ENCODE measurements at regions not wholly inside any gene's neighbourhood (a gene's known extent, or its start where the extent isn't known, plus 50 kb on each side); places are given as distances from the start of the nearest gene placed in this dataset.

DNA sequence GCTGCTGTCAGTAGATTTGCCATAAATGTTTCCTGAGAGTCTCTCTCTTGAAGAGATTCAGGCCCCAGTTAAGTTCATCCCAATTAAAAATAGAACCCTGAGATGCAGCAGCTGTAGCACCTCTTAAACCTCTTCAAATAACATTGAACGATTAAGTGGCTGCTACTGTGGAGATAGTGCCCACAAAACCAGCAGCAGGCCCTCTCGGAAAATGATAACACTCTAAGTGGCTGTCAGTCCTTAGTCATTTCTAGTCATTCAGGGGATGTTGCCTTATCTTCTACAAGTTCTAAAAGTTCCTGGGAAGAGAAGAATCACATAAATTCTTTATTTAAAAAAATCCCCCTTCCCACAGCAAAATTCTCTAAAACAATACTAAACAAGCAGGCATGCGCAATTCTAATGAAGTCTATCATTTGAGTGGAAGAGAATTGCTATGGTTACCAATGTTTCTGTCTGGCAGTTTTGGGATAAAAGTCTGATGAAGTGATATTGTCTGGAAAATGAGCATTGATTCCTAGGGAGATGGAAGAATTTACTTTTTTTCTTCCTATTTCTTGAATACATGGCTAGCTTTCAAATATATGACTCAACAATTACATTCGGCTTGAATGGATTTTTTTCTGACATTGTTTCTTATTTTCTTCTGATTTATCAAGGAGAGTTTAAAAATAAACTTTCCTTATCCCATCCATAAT is 131.9 kb downstream of the TRMT11 start:
- no peaks in the 10 kb centered on the region for H3K79me2 ChIP-seq (ENCODE audit: insufficient read depth, low read length)
- no peaks in the 10 kb centered on the region for H3K9me3 ChIP-seq (ENCODE audit: low read length)
- H4K20me1 ChIP-seq (ENCODE audit: insufficient read depth, low read length): no peaks in the 10 kb centered on the region
- H2AFZ ChIP-seq (ENCODE audit: low read length): no peak overlapping the region
- H3K27ac ChIP-seq (ENCODE audit: low read depth, low read length, poor library complexity, severe bottlenecking): no peak overlapping the region
- H3K4me2 ChIP-seq (ENCODE audit: low read length): no peak overlapping the region
- no peaks in the 10 kb centered on the region for H3K9me2 ChIP-seq (ENCODE audit: low read depth, low read length)
- no peak overlapping the region for H3K9ac ChIP-seq (ENCODE audit: low read length)
- H3K4me1 ChIP-seq (ENCODE audit: insufficient read depth, low read length, severe bottlenecking): no peaks in the 10 kb centered on the region
- no peaks in the 10 kb centered on the region for H3F3A ChIP-seq (ENCODE audit: insufficient read depth, low read length)
- no peak for TF ChIP-seq EZH2 (IDR thresholded peaks at IDR 0.05; ENCODE audit: borderline replicate concordance, low read length)
- TF ChIP-seq, protein P1, sequence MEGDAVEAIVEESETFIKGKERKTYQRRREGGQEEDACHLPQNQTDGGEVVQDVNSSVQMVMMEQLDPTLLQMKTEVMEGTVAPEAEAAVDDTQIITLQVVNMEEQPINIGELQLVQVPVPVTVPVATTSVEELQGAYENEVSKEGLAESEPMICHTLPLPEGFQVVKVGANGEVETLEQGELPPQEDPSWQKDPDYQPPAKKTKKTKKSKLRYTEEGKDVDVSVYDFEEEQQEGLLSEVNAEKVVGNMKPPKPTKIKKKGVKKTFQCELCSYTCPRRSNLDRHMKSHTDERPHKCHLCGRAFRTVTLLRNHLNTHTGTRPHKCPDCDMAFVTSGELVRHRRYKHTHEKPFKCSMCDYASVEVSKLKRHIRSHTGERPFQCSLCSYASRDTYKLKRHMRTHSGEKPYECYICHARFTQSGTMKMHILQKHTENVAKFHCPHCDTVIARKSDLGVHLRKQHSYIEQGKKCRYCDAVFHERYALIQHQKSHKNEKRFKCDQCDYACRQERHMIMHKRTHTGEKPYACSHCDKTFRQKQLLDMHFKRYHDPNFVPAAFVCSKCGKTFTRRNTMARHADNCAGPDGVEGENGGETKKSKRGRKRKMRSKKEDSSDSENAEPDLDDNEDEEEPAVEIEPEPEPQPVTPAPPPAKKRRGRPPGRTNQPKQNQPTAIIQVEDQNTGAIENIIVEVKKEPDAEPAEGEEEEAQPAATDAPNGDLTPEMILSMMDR (IDR thresholded peaks at IDR 0.05; ENCODE audit: low read length): no peak
- no peaks in the 10 kb centered on the region for H3K27me3 ChIP-seq (ENCODE audit: insufficient read depth, low read length)
- no peak overlapping the region for H3K4me3 ChIP-seq (ENCODE audit: low read depth, low read length, poor library complexity, severe bottlenecking)
- no peaks in the 10 kb centered on the region for H3K36me3 ChIP-seq (ENCODE audit: insufficient read depth, low read length)

DNA sequence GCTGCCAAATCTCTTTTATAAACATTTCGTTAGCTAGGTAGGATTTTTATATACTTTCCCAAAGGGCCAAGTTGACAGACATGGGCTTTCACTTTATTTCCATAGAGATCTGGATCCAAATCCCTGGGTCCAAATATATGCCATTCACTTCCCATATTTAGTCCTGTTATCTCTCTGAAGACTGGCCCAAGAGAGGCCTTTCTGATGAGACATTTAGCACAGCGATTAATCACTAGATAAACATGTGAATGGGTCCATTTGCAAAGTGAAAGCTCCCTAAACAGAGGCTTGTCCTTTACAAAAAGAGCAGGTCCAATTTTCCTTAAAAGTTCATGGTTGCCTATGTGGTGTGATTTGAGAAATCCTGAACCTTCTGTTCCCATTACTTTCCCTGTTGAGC is 132.6 kb downstream of the TRMT11 start:
- Histone ChIP-seq H3K4me2 (ENCODE audit: low read length) (no peak overlapping the region), H4K20me1 (ENCODE audit: insufficient read depth, low read length) (no peaks in the 10 kb centered on the region), H3K9me2 (ENCODE audit: low read depth, low read length) (no peaks in the 10 kb centered on the region), H3K36me3 (ENCODE audit: insufficient read depth, low read length) (no peaks in the 10 kb centered on the region), H3K4me1 (ENCODE audit: insufficient read depth, low read length, severe bottlenecking) (no peaks in the 10 kb centered on the region), H3K27me3 (ENCODE audit: insufficient read depth, low read length) (no peaks in the 10 kb centered on the region), H3F3A (ENCODE audit: insufficient read depth, low read length) (no peaks in the 10 kb centered on the region), H2AFZ (ENCODE audit: low read length) (no peak overlapping the region), H3K27ac (ENCODE audit: low read depth, low read length, poor library complexity, severe bottlenecking) (no peak overlapping the region), H3K79me2 (ENCODE audit: insufficient read depth, low read length) (no peaks in the 10 kb centered on the region), H3K9ac (ENCODE audit: low read length) (no peak overlapping the region), H3K4me3 (ENCODE audit: low read depth, low read length, poor library complexity, severe bottlenecking) (no peak overlapping the region), H3K9me3 (ENCODE audit: low read length) (no peaks in the 10 kb centered on the region)
- TF ChIP-seq, protein P1 (IDR thresholded peaks at IDR 0.05; ENCODE audit: low read length): no peak
- no peak for TF ChIP-seq EZH2 (IDR thresholded peaks at IDR 0.05; ENCODE audit: borderline replicate concordance, low read length)

- TF ChIP-seq, protein P1 (IDR thresholded peaks at IDR 0.05; ENCODE audit: low read length): no peak
- TF ChIP-seq EZH2 (IDR thresholded peaks at IDR 0.05; ENCODE audit: borderline replicate concordance, low read length): no peak
- Histone ChIP-seq H3K27ac (ENCODE audit: low read depth, low read length, poor library complexity, severe bottlenecking) (no peak overlapping the region), H3F3A (ENCODE audit: insufficient read depth, low read length) (no peaks in the 10 kb centered on the region), H3K4me3 (ENCODE audit: low read depth, low read length, poor library complexity, severe bottlenecking) (no peak overlapping the region), H4K20me1 (ENCODE audit: insufficient read depth, low read length) (no peaks in the 10 kb centered on the region), H3K9me2 (ENCODE audit: low read depth, low read length) (no peaks in the 10 kb centered on the region), H3K36me3 (ENCODE audit: insufficient read depth, low read length) (no peaks in the 10 kb centered on the region), H3K79me2 (ENCODE audit: insufficient read depth, low read length) (no peaks in the 10 kb centered on the region), H2AFZ (ENCODE audit: low read length) (no peak overlapping the region), H3K9ac (ENCODE audit: low read length) (no peak overlapping the region), H3K27me3 (ENCODE audit: insufficient read depth, low read length) (no peaks in the 10 kb centered on the region), H3K9me3 (ENCODE audit: low read length) (no peaks in the 10 kb centered on the region), H3K4me2 (ENCODE audit: low read length) (no peak overlapping the region), H3K4me1 (ENCODE audit: insufficient read depth, low read length, severe bottlenecking) (no peaks in the 10 kb centered on the region)
Observed at GRCh38 chr6:126123226-126123625, 136.9 kb downstream of the TRMT11 start.

Data from OCI-LY1 (cell line).